Loucy (cell line): ENCODE measurements at regions not wholly inside any gene's neighbourhood (a gene's known extent, or its start where the extent isn't known, plus 50 kb on each side); places are given as distances from the start of the nearest gene placed in this dataset.

ENCODE experiments used
- CTCF ChIP-seq: fragments of 200-600 bp; sonication (generic); conservative IDR thresholded peaks from 2 replicates; pipeline ENCODE4 v1.5.1; 2014; ENCODE audit warnings: mild to moderate bottlenecking, antibody characterized with exemption, low read length
- EZH2phosphoT487 ChIP-seq: fragments of 200-600 bp; IDR thresholded peaks from 2 replicates; pipeline ENCODE4 v1.6.1; 2018; ENCODE audit warnings: antibody characterized with exemption, mild to moderate bottlenecking, moderate library complexity, borderline replicate concordance

GRCh38 chr3:23086831-23087230 is 116.3 kb upstream of the UBE2E2 start:
- TF ChIP-seq CTCF = no peak
- TF ChIP-seq EZH2phosphoT487 = no peak
